ENCODE measurements at regions not wholly inside any gene's neighbourhood (a gene's known extent, or its start where the extent isn't known, plus 50 kb on each side); places are given as distances from the start of the nearest gene placed in this dataset.

GRCh38 chr2:66034467-66034866 lies 400.5 kb upstream of the MEIS1 start:
- BruUV-seq (replicated peaks), result no TSS peak
- Histone ChIP-seq H3K36me3 (ENCODE audit: insufficient read depth, low read length, poor library complexity, severe bottlenecking) (no peaks in the 10 kb centered on the region), H3K4me3 (ENCODE audit: low read depth, low read length, poor library complexity, severe bottlenecking) (no peak overlapping the region), H3K27ac (ENCODE audit: low read depth, low read length, poor library complexity, severe bottlenecking) (no peak overlapping the region), H3K27me3 (replicated peaks; ENCODE audit: insufficient read depth, low read depth, low read length, poor library complexity) (no peaks in the 10 kb centered on the region), H3K9me3 (ENCODE audit: low read depth, low read length, poor library complexity, severe bottlenecking) (no peaks in the 10 kb centered on the region), H3K4me1 (ENCODE audit: insufficient read depth, low read length, poor library complexity, severe bottlenecking) (no peaks in the 10 kb centered on the region)
- ChIA-PET CTCF (no interaction called here), POLR2A (ENCODE audit: low non-redundant PET) (interaction anchor here (0.6 kb wide), 1 partner anchor 399 kb away, joined by 3 read pairs; no protein-coding TSS in a partner anchor)
- no peak for TF ChIP-seq EZH2 (IDR thresholded peaks at IDR 0.05; ENCODE audit: borderline replicate concordance, low read depth, low read length, poor library complexity, severe bottlenecking)
- TF ChIP-seq, protein P1, sequence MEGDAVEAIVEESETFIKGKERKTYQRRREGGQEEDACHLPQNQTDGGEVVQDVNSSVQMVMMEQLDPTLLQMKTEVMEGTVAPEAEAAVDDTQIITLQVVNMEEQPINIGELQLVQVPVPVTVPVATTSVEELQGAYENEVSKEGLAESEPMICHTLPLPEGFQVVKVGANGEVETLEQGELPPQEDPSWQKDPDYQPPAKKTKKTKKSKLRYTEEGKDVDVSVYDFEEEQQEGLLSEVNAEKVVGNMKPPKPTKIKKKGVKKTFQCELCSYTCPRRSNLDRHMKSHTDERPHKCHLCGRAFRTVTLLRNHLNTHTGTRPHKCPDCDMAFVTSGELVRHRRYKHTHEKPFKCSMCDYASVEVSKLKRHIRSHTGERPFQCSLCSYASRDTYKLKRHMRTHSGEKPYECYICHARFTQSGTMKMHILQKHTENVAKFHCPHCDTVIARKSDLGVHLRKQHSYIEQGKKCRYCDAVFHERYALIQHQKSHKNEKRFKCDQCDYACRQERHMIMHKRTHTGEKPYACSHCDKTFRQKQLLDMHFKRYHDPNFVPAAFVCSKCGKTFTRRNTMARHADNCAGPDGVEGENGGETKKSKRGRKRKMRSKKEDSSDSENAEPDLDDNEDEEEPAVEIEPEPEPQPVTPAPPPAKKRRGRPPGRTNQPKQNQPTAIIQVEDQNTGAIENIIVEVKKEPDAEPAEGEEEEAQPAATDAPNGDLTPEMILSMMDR (conservative IDR thresholded peaks at IDR 0.05; ENCODE audit: low read depth, low read length), result no peak
- DNase-seq (ENCODE audit: low spot score), result no peak
- intact Hi-C loops (cut with micrococcal nuclease; ENCODE audit: unreplicated experiment), result no loop called here

- intact Hi-C loops (cut with micrococcal nuclease; ENCODE audit: unreplicated experiment), result no loop called here
- CTCF ChIA-PET, result no interaction called here
- Histone ChIP-seq H3K9me3 (ENCODE audit: low read depth, low read length, poor library complexity, severe bottlenecking) (no peaks in the 10 kb centered on the region), H3K27me3 (replicated peaks; ENCODE audit: insufficient read depth, low read depth, low read length, poor library complexity) (no peaks in the 10 kb centered on the region), H3K27ac (ENCODE audit: low read depth, low read length, poor library complexity, severe bottlenecking) (no peak overlapping the region), H3K4me1 (ENCODE audit: insufficient read depth, low read length, poor library complexity, severe bottlenecking) (no peaks in the 10 kb centered on the region), H3K4me3 (ENCODE audit: low read depth, low read length, poor library complexity, severe bottlenecking) (no peak overlapping the region), H3K36me3 (ENCODE audit: insufficient read depth, low read length, poor library complexity, severe bottlenecking) (no peaks in the 10 kb centered on the region)
- TF ChIP-seq, protein P1 (conservative IDR thresholded peaks at IDR 0.05; ENCODE audit: low read depth, low read length), result no peak
- TF ChIP-seq EZH2 (IDR thresholded peaks at IDR 0.05; ENCODE audit: borderline replicate concordance, low read depth, low read length, poor library complexity, severe bottlenecking), result no peak
- POLR2A ChIA-PET (ENCODE audit: low non-redundant PET), result no interaction called here
- BruUV-seq (replicated peaks), result no TSS peak
- no peak for DNase-seq (ENCODE audit: low spot score)
Measured at GRCh38 chr2:66032226-66032775, 402.6 kb upstream of the MEIS1 start.

- ChIA-PET POLR2A (ENCODE audit: low non-redundant PET) (no interaction called here), CTCF (no interaction called here)
- H3K4me3 ChIP-seq (ENCODE audit: low read depth, low read length, poor library complexity, severe bottlenecking), result no peak overlapping the region
- TF ChIP-seq, protein P1 (conservative IDR thresholded peaks at IDR 0.05; ENCODE audit: low read depth, low read length), result no peak
- TF ChIP-seq EZH2 (IDR thresholded peaks at IDR 0.05; ENCODE audit: borderline replicate concordance, low read depth, low read length, poor library complexity, severe bottlenecking), result no peak
- no peaks in the 10 kb centered on the region for H3K27me3 ChIP-seq (replicated peaks; ENCODE audit: insufficient read depth, low read depth, low read length, poor library complexity)
- no peaks in the 10 kb centered on the region for H3K9me3 ChIP-seq (ENCODE audit: low read depth, low read length, poor library complexity, severe bottlenecking)
- H3K4me1 ChIP-seq (ENCODE audit: insufficient read depth, low read length, poor library complexity, severe bottlenecking), result no peaks in the 10 kb centered on the region
- intact Hi-C loops (cut with micrococcal nuclease; ENCODE audit: unreplicated experiment), result no loop called here
- no peak for DNase-seq (ENCODE audit: low spot score)
- H3K27ac ChIP-seq (ENCODE audit: low read depth, low read length, poor library complexity, severe bottlenecking), result no peak overlapping the region
- H3K36me3 ChIP-seq (ENCODE audit: insufficient read depth, low read length, poor library complexity, severe bottlenecking), result no peaks in the 10 kb centered on the region
- no TSS peak for BruUV-seq (replicated peaks)
Measured at GRCh38 chr2:66031236-66031635, 403.7 kb upstream of the MEIS1 start.
